IMR-90 (cell line): ENCODE measurements at regions not wholly inside any gene's neighbourhood (a gene's known extent, or its start where the extent isn't known, plus 50 kb on each side); places are given as distances from the start of the nearest gene placed in this dataset.

Source experiments
- ATAC-seq: fragments of 200-7000 bp; cut with Tn5 transposase; 2 replicates; pipeline ENCODE4 v1.9.1; 2020; ENCODE audit warnings: low read depth, mild to moderate bottlenecking, moderate library complexity
- BruUV-seq: library from RNA; stranded (reverse); fragments of 400-500 nt; replicated peaks from 2 replicates; lab custom pipeline; 2021; lab: Mats Ljungman, UMichigan
- CTCF ChIA-PET: fragments of 300-600 bp; formaldehyde crosslinking; extraction: SDS; loops from one replicate; lab custom pipeline; 2021; ENCODE audit warnings: antibody characterized with exemption; lab: Yijun Ruan, JAX
- POLR2A ChIA-PET: fragments of 300-600 bp; sonication (Branson Sonifier 250); formaldehyde crosslinking; loops from one replicate; lab custom pipeline; 2022; ENCODE audit warnings: antibody characterized with exemption; ENCODE audit not compliant: unreplicated experiment; lab: Charles Lee
- DNase-seq: peaks from one replicate; pipeline ENCODE4 v3.0.0; 2013
- H2AFZ ChIP-seq: replicated peaks from 2 replicates; pipeline ENCODE3; 2013; ENCODE audit warnings: low read length, mild to moderate bottlenecking; ENCODE audit not compliant: poor library complexity
- H2AK5ac ChIP-seq: 2 replicates; pipeline ENCODE4 v1.6.1; 2013; ENCODE audit warnings: low read depth, low read length, inconsistent platforms
- H2AK9ac ChIP-seq: replicated peaks from 2 replicates; pipeline ENCODE3; 2013; ENCODE audit warnings: mild to moderate bottlenecking, low read depth, low read length, moderate library complexity; ENCODE audit not compliant: poor library complexity
- H2BK120ac ChIP-seq: 2 replicates; pipeline ENCODE4 v1.6.1; 2013; ENCODE audit warnings: low read depth, low read length, inconsistent platforms
- H2BK15ac ChIP-seq: 3 replicates; pipeline ENCODE4 v1.6.1; 2013; ENCODE audit warnings: low read depth, low read length, inconsistent platforms
- H2BK20ac ChIP-seq: 2 replicates; pipeline ENCODE4 v1.6.1; 2013; ENCODE audit warnings: low read depth, mild to moderate bottlenecking, inconsistent platforms, low read length, moderate library complexity
- H2BK5ac ChIP-seq: 2 replicates; pipeline ENCODE4 v1.6.1; 2013; ENCODE audit warnings: mild to moderate bottlenecking, low read depth, low read length, inconsistent platforms; ENCODE audit not compliant: poor library complexity, severe bottlenecking
- H3K14ac ChIP-seq: replicated peaks from 2 replicates; pipeline ENCODE4 v1.6.1; 2013; ENCODE audit warnings: low read depth, low read length, inconsistent platforms
- H3K18ac ChIP-seq: 2 replicates; pipeline ENCODE4 v1.6.1; 2013; ENCODE audit warnings: low read depth, low read length, control low read depth
- H3K23ac ChIP-seq: 2 replicates; pipeline ENCODE4 v1.6.1; 2013; ENCODE audit warnings: low read depth, low read length, inconsistent platforms
- H3K27ac ChIP-seq: 2 replicates; pipeline ENCODE4 v1.5.1; 2013; ENCODE audit warnings: mild to moderate bottlenecking, control low read depth, low read length; ENCODE audit not compliant: insufficient read depth
- H3K27me3 ChIP-seq: 2 replicates; pipeline ENCODE4 v1.6.1; 2013; ENCODE audit warnings: low read length; ENCODE audit not compliant: control insufficient read depth, insufficient read depth
- H3K36me3 ChIP-seq: 2 replicates; pipeline ENCODE4 v1.6.1; 2013; ENCODE audit warnings: low read length, mixed read lengths; ENCODE audit not compliant: control insufficient read depth, insufficient read depth
- H3K4ac ChIP-seq: 2 replicates; pipeline ENCODE4 v1.6.1; 2013; ENCODE audit warnings: low read depth, low read length, inconsistent platforms
- H3K4me1 ChIP-seq: 2 replicates; pipeline ENCODE4 v1.6.1; 2013; ENCODE audit warnings: low read length, mixed read lengths; ENCODE audit not compliant: control insufficient read depth, insufficient read depth
- H3K4me2 ChIP-seq: 2 replicates; pipeline ENCODE4 v1.6.1; 2013; ENCODE audit warnings: low read depth, mild to moderate bottlenecking, control low read depth, low read length, moderate library complexity
- H3K4me3 ChIP-seq: 2 replicates; pipeline ENCODE4 v1.5.1; 2013; ENCODE audit warnings: low read depth, mild to moderate bottlenecking, control low read depth, low read length, moderate library complexity; ENCODE audit not compliant: insufficient read depth
- H3K56ac ChIP-seq: 2 replicates; pipeline ENCODE4 v1.6.1; 2013; ENCODE audit warnings: low read length, inconsistent platforms; ENCODE audit not compliant: insufficient read depth; ENCODE audit errors: extremely low read depth
- H3K79me1 ChIP-seq, 2 experiments: 2 replicates each; pipeline ENCODE4 v1.6.1; 2013; ENCODE audit warnings: low read length in 2 of 2, inconsistent platforms in 1 of 2, low read depth in 1 of 2
- H3K9ac ChIP-seq: 2 replicates; pipeline ENCODE4 v1.6.1; 2013; ENCODE audit warnings: low read depth, low read length, control low read depth
- H3K9me1 ChIP-seq: 2 replicates; pipeline ENCODE4 v1.6.1; 2013; ENCODE audit warnings: low read length, inconsistent platforms; ENCODE audit not compliant: insufficient read depth
- H3K9me3 ChIP-seq: 2 replicates; pipeline ENCODE4 v1.6.1; 2013; ENCODE audit warnings: low read length; ENCODE audit not compliant: control insufficient read depth, insufficient read depth
- H4K20me1 ChIP-seq: 2 replicates; pipeline ENCODE4 v1.6.1; 2013; ENCODE audit warnings: low read length, inconsistent platforms; ENCODE audit not compliant: insufficient read depth
- H4K5ac ChIP-seq: 2 replicates; pipeline ENCODE4 v1.6.1; 2013; ENCODE audit warnings: mild to moderate bottlenecking, low read depth, low read length, control low read depth
- H4K8ac ChIP-seq, 2 experiments: 2 replicates each; pipeline ENCODE4 v1.6.1; 2013; ENCODE audit warnings: low read depth in 2 of 2, low read length in 2 of 2, control low read depth in 1 of 2, inconsistent platforms in 1 of 2
- H4K91ac ChIP-seq: 2 replicates; pipeline ENCODE4 v1.6.1; 2013; ENCODE audit warnings: low read depth, low read length, inconsistent platforms; ENCODE audit not compliant: insufficient read depth
- BHLHE40 ChIP-seq: fragments of 150-350 bp; IDR thresholded peaks from 2 replicates; pipeline ENCODE4 v1.6.1; 2016; ENCODE audit warnings: mild to moderate bottlenecking, low read depth, low read length
- CEBPB ChIP-seq: IDR thresholded peaks from 2 replicates; pipeline ENCODE4 v1.6.1; 2012; ENCODE audit warnings: low read depth, low read length, improper control_type of control experiment
- CTCF ChIP-seq: conservative IDR thresholded peaks from 2 replicates; pipeline ENCODE4 v1.5.1; 2012; ENCODE audit warnings: mild to moderate bottlenecking, low read depth, low read length, improper control_type of control experiment
- ELK1 ChIP-seq: fragments of 150-350 bp; IDR thresholded peaks from 2 replicates; pipeline ENCODE4 v1.6.1; 2016; ENCODE audit warnings: low read depth, mild to moderate bottlenecking, low read length, moderate library complexity, borderline replicate concordance
- FOS ChIP-seq: fragments of 150-350 bp; IDR thresholded peaks from 2 replicates; pipeline ENCODE4 v1.6.1; 2016; ENCODE audit warnings: low read depth, low read length
- MAZ ChIP-seq: IDR thresholded peaks from 2 replicates; pipeline ENCODE4 v1.6.1; 2012; ENCODE audit warnings: low read depth, mild to moderate bottlenecking, low read length, improper control_type of control experiment, moderate library complexity, borderline replicate concordance
- NFE2L2 ChIP-seq: fragments of 150-350 bp; IDR thresholded peaks from 2 replicates; pipeline ENCODE4 v1.6.1; 2016; ENCODE audit warnings: low read depth, mild to moderate bottlenecking, low read length
- POLR2A ChIP-seq: IDR thresholded peaks from 2 replicates; pipeline ENCODE4 v1.6.1; 2012; ENCODE audit warnings: mild to moderate bottlenecking, low read depth, low read length
- RCOR1 ChIP-seq: IDR thresholded peaks from 2 replicates; pipeline ENCODE4 v1.6.1; 2012; ENCODE audit warnings: mild to moderate bottlenecking, low read length, improper control_type of control experiment; ENCODE audit not compliant: insufficient replicate concordance
- RFX5 ChIP-seq: IDR thresholded peaks from 2 replicates; pipeline ENCODE4 v1.8.0; 2012; ENCODE audit warnings: low read depth, mild to moderate bottlenecking, low read length, moderate library complexity
- SMC3 ChIP-seq: fragments of 150-350 bp; IDR thresholded peaks from 2 replicates; pipeline ENCODE4 v1.6.1; 2016; ENCODE audit warnings: low read depth, mild to moderate bottlenecking, antibody characterized with exemption, low read length, moderate library complexity
- USF2 ChIP-seq: fragments of 150-350 bp; IDR thresholded peaks from 2 replicates; pipeline ENCODE4 v1.6.1; 2017; ENCODE audit warnings: mild to moderate bottlenecking, antibody characterized with exemption, low read length, low read depth
- WGBS, 2 experiments: methylation state at CpG; one replicate each; pipeline versions ENCODE4 v1.1.5 to v1.1.7; 2013; ENCODE audit warnings: missing lambda C conversion rate in 2 of 2; ENCODE audit not compliant: insufficient read length in 1 of 2; ENCODE audit errors: extremely low coverage in 2 of 2; 5-methylcytosine and 5-hydroxymethylcytosine counted together
- dilution Hi-C: fragments of 300-500 bp; cut with HindIII; formaldehyde crosslinking; loops from one replicate; pipeline ENCODE4 v1.14.3; 2018; ENCODE audit warnings: low sequenced_read_pairs; ENCODE audit not compliant: unreplicated experiment
- in situ Hi-C: fragments of 300-500 bp; cut with MboI; formaldehyde crosslinking; loops from 3 replicates; pipeline ENCODE4 v1.14.3; 2019; ENCODE audit warnings: low sequenced_read_pairs, inconsistent platforms, mixed read lengths
- intact Hi-C: fragments of 100-400 bp; cut with micrococcal nuclease; formaldehyde crosslinking; loops from 2 replicates; pipeline ENCODE4 v1.10.0; 2022

GRCh38 chr11:25988178-25988577 is 343.8 kb upstream of the ANO3 start:
- Histone ChIP-seq H3K9me3 (no peaks in the 10 kb centered on the region), H3K27me3 (no peaks in the 10 kb centered on the region), H3K9me1 (no peaks in the 10 kb centered on the region), H2BK5ac (no peak overlapping the region), H3K79me1 (no peaks in the 10 kb centered on the region), H3K36me3 (no peaks in the 10 kb centered on the region), H4K91ac (no peak overlapping the region), H3K14ac (no peak overlapping the region), H3K9ac (no peak overlapping the region), H2BK20ac (no peak overlapping the region), H3K18ac (no peak overlapping the region), H3K4ac (no peak overlapping the region), H3K56ac (no peak overlapping the region), H2AK9ac (no peak overlapping the region), H3K4me1 (no peaks in the 10 kb centered on the region), H3K4me2 (no peak overlapping the region), H4K20me1 (no peaks in the 10 kb centered on the region), H2AK5ac (no peak overlapping the region), H4K8ac (no peak overlapping the region), H4K5ac (no peak overlapping the region), H2BK120ac (no peak overlapping the region), H3K23ac (no peak overlapping the region), H2BK15ac (no peak overlapping the region), H3K27ac (no peak overlapping the region), H2AFZ (no peak overlapping the region), H3K4me3 (no peak overlapping the region)
- dilution Hi-C loops: no loop called here
- in situ Hi-C loops: no loop called here
- intact Hi-C loops: loop anchor here (10.0 kb wide), 1 partner anchor 1493 kb away; the partner anchor contains the start of gene LUZP2
- no peak for DNase-seq
- CTCF ChIA-PET: interaction anchor here (0.6 to 0.7 kb wide), 2 partner anchors 46 to 598 kb away, joined by 3 to 4 read pairs; no protein-coding TSS in a partner anchor
- POLR2A ChIA-PET: no interaction called here
- WGBS, 2 experiments: no CpG with 5 or more reads among the region's 2 CpGs
- no peak for TF ChIP-seq RFX5
- TF ChIP-seq CEBPB: no peak
- TF ChIP-seq POLR2A: no peak
- no peak for TF ChIP-seq FOS
- TF ChIP-seq SMC3: no peak
- TF ChIP-seq USF2: no peak
- no peak for TF ChIP-seq CTCF
- no peak for TF ChIP-seq MAZ
- no peak for TF ChIP-seq BHLHE40
- no peak for TF ChIP-seq RCOR1
- TF ChIP-seq ELK1: no peak
- TF ChIP-seq NFE2L2: no peak
- ATAC-seq: no peak
- BruUV-seq: no TSS peak
